GM18868 (cell line): ENCODE measurements at regions not wholly inside any gene's neighbourhood (a gene's known extent, or its start where the extent isn't known, plus 50 kb on each side); places are given as distances from the start of the nearest gene placed in this dataset.

Experiments used
- ATAC-seq: cut with Tn5 transposase; IDR thresholded peaks from one replicate; pipeline ENCODE4 v1.9.1; 2021; ENCODE audit warnings: mild to moderate bottlenecking, moderate library complexity; ENCODE audit not compliant: unreplicated experiment

DNA sequence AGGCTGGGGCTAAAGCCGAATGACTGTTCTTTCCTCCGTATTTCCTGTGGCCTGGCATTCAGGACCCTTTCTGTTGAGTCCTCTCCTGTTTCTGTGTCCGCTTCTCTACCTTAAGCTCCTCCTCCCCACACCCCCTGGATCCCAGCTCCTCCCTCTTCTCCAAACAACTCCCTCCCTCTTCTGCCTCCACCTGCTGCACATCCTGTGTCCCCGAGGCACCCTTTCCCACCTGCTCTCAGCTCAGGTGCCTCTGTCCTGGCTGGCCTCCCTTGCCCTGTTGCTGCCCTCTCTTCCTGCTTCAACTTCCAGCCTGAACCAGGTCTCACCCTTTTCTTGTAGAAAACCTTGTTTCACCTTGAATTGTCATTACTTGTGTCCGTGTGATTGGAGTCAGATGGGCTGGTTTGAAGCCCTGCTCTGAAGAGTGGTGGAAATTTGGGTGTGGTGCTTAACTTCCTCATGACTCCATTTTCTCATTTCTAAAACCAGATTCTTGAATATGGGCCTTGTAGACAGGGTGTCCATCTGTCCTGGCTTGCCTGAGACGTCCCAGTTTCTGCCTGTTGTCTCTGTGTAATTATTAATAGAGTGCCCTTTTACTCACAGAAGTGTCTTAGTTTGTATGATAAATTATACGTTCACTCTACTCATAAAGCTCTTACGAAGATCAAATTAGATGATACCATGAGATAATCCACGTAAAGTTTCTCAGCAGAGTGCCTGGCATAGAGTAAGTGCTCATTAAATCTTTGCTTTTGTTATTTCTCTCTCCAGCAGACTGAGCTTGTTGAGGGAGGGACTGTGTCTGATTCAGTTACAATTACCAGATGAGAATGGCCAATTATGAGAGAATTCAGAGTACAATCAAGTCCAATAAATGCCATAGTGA is 58.9 kb upstream of the TRABD2B start:
- ATAC-seq, result no peak

- no peak for ATAC-seq
Observed at GRCh38 chr1:48054232-48054631, 57.0 kb upstream of the TRABD2B start.

GRCh38 chr1:48052923-48053291 is 55.7 kb upstream of the TRABD2B start:
- no peak for ATAC-seq

DNA sequence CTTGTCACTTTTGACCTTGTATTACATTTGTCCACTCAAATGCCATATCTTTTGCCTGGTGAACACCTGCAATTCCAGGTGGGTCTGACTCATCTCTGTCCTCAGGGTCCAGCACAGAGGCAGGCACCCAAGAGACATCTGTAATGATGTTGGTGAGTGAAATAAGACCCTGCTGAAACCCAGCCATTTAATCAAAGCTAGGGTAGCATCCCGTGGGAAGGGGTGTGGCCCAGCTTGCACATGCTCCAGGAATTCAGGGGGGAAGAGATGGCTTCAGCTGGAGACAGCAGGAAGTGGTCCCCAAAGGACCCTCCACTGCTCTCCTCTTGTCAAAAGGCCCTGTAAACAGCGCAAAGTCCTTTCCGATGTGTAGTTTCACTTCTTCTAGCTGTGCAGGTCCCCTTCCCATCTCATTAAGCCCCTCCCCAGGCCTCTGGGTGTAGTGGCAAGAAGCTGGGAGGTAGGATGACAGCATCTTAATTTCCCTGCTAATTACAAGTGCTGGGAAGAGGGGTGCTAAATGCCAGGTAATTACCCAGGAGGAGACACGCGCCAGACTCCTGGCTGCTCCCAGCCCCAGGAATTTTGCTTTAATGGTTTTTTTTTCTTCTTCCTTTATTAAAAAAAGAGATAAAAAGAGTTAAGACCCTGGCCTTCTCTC is 54.4 kb upstream of the TRABD2B start:
- ATAC-seq, result no peak

GRCh38 chr1:48049823-48050535 is 52.8 kb upstream of the TRABD2B start:
- ATAC-seq, result no peak

DNA sequence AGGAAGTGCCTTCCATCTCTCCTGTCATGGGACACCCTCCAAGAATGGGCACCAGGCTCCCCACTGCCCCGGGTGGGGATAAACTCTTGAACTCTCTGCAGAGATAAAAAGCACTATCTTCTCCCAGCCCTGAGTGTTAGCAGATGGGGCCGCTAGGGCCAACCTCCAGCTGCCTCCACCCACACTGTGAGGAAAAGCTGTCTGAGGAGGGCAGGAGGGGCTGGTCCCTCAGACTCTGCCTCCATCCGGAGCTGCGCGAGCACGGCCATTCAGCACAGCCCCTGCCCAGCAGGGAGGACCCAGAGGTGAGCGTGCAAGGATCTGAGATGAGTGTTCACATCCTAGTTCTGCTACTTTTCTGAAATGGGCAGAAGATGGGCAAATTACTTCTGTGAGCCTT is 51.8 kb upstream of the TRABD2B start:
- no peak for ATAC-seq

- no peak for ATAC-seq
Observed at GRCh38 chr1:48048064-48048463, 50.9 kb upstream of the TRABD2B start.

GRCh38 chr1:48047116-48047515 is 49.9 kb upstream of the TRABD2B start:
- ATAC-seq, result no peak
